IMR-90 (cell line): ENCODE measurements at regions not wholly inside any gene's neighbourhood (a gene's known extent, or its start where the extent isn't known, plus 50 kb on each side); places are given as distances from the start of the nearest gene placed in this dataset.

Source experiments
- ATAC-seq: fragments of 200-7000 bp; cut with Tn5 transposase; 2 replicates; pipeline ENCODE4 v1.9.1; 2020; ENCODE audit warnings: low read depth, mild to moderate bottlenecking, moderate library complexity
- BruUV-seq: library from RNA; stranded (reverse); fragments of 400-500 nt; replicated peaks from 2 replicates; lab custom pipeline; 2021; lab: Mats Ljungman, UMichigan
- CTCF ChIA-PET: fragments of 300-600 bp; formaldehyde crosslinking; extraction: SDS; loops from one replicate; lab custom pipeline; 2021; ENCODE audit warnings: antibody characterized with exemption; lab: Yijun Ruan, JAX
- POLR2A ChIA-PET: fragments of 300-600 bp; sonication (Branson Sonifier 250); formaldehyde crosslinking; loops from one replicate; lab custom pipeline; 2022; ENCODE audit warnings: antibody characterized with exemption; ENCODE audit not compliant: unreplicated experiment; lab: Charles Lee
- DNase-seq: peaks from one replicate; pipeline ENCODE4 v3.0.0; 2013
- H2AFZ ChIP-seq: replicated peaks from 2 replicates; pipeline ENCODE3; 2013; ENCODE audit warnings: low read length, mild to moderate bottlenecking; ENCODE audit not compliant: poor library complexity
- H2AK5ac ChIP-seq: 2 replicates; pipeline ENCODE4 v1.6.1; 2013; ENCODE audit warnings: low read depth, low read length, inconsistent platforms
- H2AK9ac ChIP-seq: replicated peaks from 2 replicates; pipeline ENCODE3; 2013; ENCODE audit warnings: mild to moderate bottlenecking, low read depth, low read length, moderate library complexity; ENCODE audit not compliant: poor library complexity
- H2BK120ac ChIP-seq: 2 replicates; pipeline ENCODE4 v1.6.1; 2013; ENCODE audit warnings: low read depth, low read length, inconsistent platforms
- H2BK15ac ChIP-seq: 3 replicates; pipeline ENCODE4 v1.6.1; 2013; ENCODE audit warnings: low read depth, low read length, inconsistent platforms
- H2BK20ac ChIP-seq: 2 replicates; pipeline ENCODE4 v1.6.1; 2013; ENCODE audit warnings: low read depth, mild to moderate bottlenecking, inconsistent platforms, low read length, moderate library complexity
- H2BK5ac ChIP-seq: 2 replicates; pipeline ENCODE4 v1.6.1; 2013; ENCODE audit warnings: mild to moderate bottlenecking, low read depth, low read length, inconsistent platforms; ENCODE audit not compliant: poor library complexity, severe bottlenecking
- H3K14ac ChIP-seq: replicated peaks from 2 replicates; pipeline ENCODE4 v1.6.1; 2013; ENCODE audit warnings: low read depth, low read length, inconsistent platforms
- H3K18ac ChIP-seq: 2 replicates; pipeline ENCODE4 v1.6.1; 2013; ENCODE audit warnings: low read depth, low read length, control low read depth
- H3K23ac ChIP-seq: 2 replicates; pipeline ENCODE4 v1.6.1; 2013; ENCODE audit warnings: low read depth, low read length, inconsistent platforms
- H3K27ac ChIP-seq: 2 replicates; pipeline ENCODE4 v1.5.1; 2013; ENCODE audit warnings: mild to moderate bottlenecking, control low read depth, low read length; ENCODE audit not compliant: insufficient read depth
- H3K27me3 ChIP-seq: 2 replicates; pipeline ENCODE4 v1.6.1; 2013; ENCODE audit warnings: low read length; ENCODE audit not compliant: control insufficient read depth, insufficient read depth
- H3K36me3 ChIP-seq: 2 replicates; pipeline ENCODE4 v1.6.1; 2013; ENCODE audit warnings: low read length, mixed read lengths; ENCODE audit not compliant: control insufficient read depth, insufficient read depth
- H3K4ac ChIP-seq: 2 replicates; pipeline ENCODE4 v1.6.1; 2013; ENCODE audit warnings: low read depth, low read length, inconsistent platforms
- H3K4me1 ChIP-seq: 2 replicates; pipeline ENCODE4 v1.6.1; 2013; ENCODE audit warnings: low read length, mixed read lengths; ENCODE audit not compliant: control insufficient read depth, insufficient read depth
- H3K4me2 ChIP-seq: 2 replicates; pipeline ENCODE4 v1.6.1; 2013; ENCODE audit warnings: low read depth, mild to moderate bottlenecking, control low read depth, low read length, moderate library complexity
- H3K4me3 ChIP-seq: 2 replicates; pipeline ENCODE4 v1.5.1; 2013; ENCODE audit warnings: low read depth, mild to moderate bottlenecking, control low read depth, low read length, moderate library complexity; ENCODE audit not compliant: insufficient read depth
- H3K56ac ChIP-seq: 2 replicates; pipeline ENCODE4 v1.6.1; 2013; ENCODE audit warnings: low read length, inconsistent platforms; ENCODE audit not compliant: insufficient read depth; ENCODE audit errors: extremely low read depth
- H3K79me1 ChIP-seq, 2 experiments: 2 replicates each; pipeline ENCODE4 v1.6.1; 2013; ENCODE audit warnings: low read length in 2 of 2, inconsistent platforms in 1 of 2, low read depth in 1 of 2
- H3K9ac ChIP-seq: 2 replicates; pipeline ENCODE4 v1.6.1; 2013; ENCODE audit warnings: low read depth, low read length, control low read depth
- H3K9me1 ChIP-seq: 2 replicates; pipeline ENCODE4 v1.6.1; 2013; ENCODE audit warnings: low read length, inconsistent platforms; ENCODE audit not compliant: insufficient read depth
- H3K9me3 ChIP-seq: 2 replicates; pipeline ENCODE4 v1.6.1; 2013; ENCODE audit warnings: low read length; ENCODE audit not compliant: control insufficient read depth, insufficient read depth
- H4K20me1 ChIP-seq: 2 replicates; pipeline ENCODE4 v1.6.1; 2013; ENCODE audit warnings: low read length, inconsistent platforms; ENCODE audit not compliant: insufficient read depth
- H4K5ac ChIP-seq: 2 replicates; pipeline ENCODE4 v1.6.1; 2013; ENCODE audit warnings: mild to moderate bottlenecking, low read depth, low read length, control low read depth
- H4K8ac ChIP-seq, 2 experiments: 2 replicates each; pipeline ENCODE4 v1.6.1; 2013; ENCODE audit warnings: low read depth in 2 of 2, low read length in 2 of 2, control low read depth in 1 of 2, inconsistent platforms in 1 of 2
- H4K91ac ChIP-seq: 2 replicates; pipeline ENCODE4 v1.6.1; 2013; ENCODE audit warnings: low read depth, low read length, inconsistent platforms; ENCODE audit not compliant: insufficient read depth
- BHLHE40 ChIP-seq: fragments of 150-350 bp; IDR thresholded peaks from 2 replicates; pipeline ENCODE4 v1.6.1; 2016; ENCODE audit warnings: mild to moderate bottlenecking, low read depth, low read length
- CEBPB ChIP-seq: IDR thresholded peaks from 2 replicates; pipeline ENCODE4 v1.6.1; 2012; ENCODE audit warnings: low read depth, low read length, improper control_type of control experiment
- CHD1 ChIP-seq: IDR thresholded peaks from 2 replicates; pipeline ENCODE4 v1.6.1; 2012; ENCODE audit warnings: low read depth, low read length, improper control_type of control experiment
- ELK1 ChIP-seq: fragments of 150-350 bp; IDR thresholded peaks from 2 replicates; pipeline ENCODE4 v1.6.1; 2016; ENCODE audit warnings: low read depth, mild to moderate bottlenecking, low read length, moderate library complexity, borderline replicate concordance
- FOS ChIP-seq: fragments of 150-350 bp; IDR thresholded peaks from 2 replicates; pipeline ENCODE4 v1.6.1; 2016; ENCODE audit warnings: low read depth, low read length
- MAFK ChIP-seq: IDR thresholded peaks from 2 replicates; pipeline ENCODE4 v1.6.1; 2012; ENCODE audit warnings: low read depth, low read length, improper control_type of control experiment
- MAZ ChIP-seq: IDR thresholded peaks from 2 replicates; pipeline ENCODE4 v1.6.1; 2012; ENCODE audit warnings: low read depth, mild to moderate bottlenecking, low read length, improper control_type of control experiment, moderate library complexity, borderline replicate concordance
- MXI1 ChIP-seq: IDR thresholded peaks from 2 replicates; pipeline ENCODE4 v1.6.1; 2012; ENCODE audit warnings: low read depth, mild to moderate bottlenecking, low read length, moderate library complexity, borderline replicate concordance
- NFE2L2 ChIP-seq: fragments of 150-350 bp; IDR thresholded peaks from 2 replicates; pipeline ENCODE4 v1.6.1; 2016; ENCODE audit warnings: low read depth, mild to moderate bottlenecking, low read length
- POLR2A ChIP-seq: IDR thresholded peaks from 2 replicates; pipeline ENCODE4 v1.6.1; 2012; ENCODE audit warnings: mild to moderate bottlenecking, low read depth, low read length
- RAD21 ChIP-seq: IDR thresholded peaks from 2 replicates; pipeline ENCODE4 v1.6.1; 2012; ENCODE audit warnings: low read length, improper control_type of control experiment
- RCOR1 ChIP-seq: IDR thresholded peaks from 2 replicates; pipeline ENCODE4 v1.6.1; 2012; ENCODE audit warnings: mild to moderate bottlenecking, low read length, improper control_type of control experiment; ENCODE audit not compliant: insufficient replicate concordance
- RFX5 ChIP-seq: IDR thresholded peaks from 2 replicates; pipeline ENCODE4 v1.8.0; 2012; ENCODE audit warnings: low read depth, mild to moderate bottlenecking, low read length, moderate library complexity
- SMC3 ChIP-seq: fragments of 150-350 bp; IDR thresholded peaks from 2 replicates; pipeline ENCODE4 v1.6.1; 2016; ENCODE audit warnings: low read depth, mild to moderate bottlenecking, antibody characterized with exemption, low read length, moderate library complexity
- WGBS, 2 experiments: methylation state at CpG; one replicate each; pipeline versions ENCODE4 v1.1.5 to v1.1.7; 2013; ENCODE audit warnings: missing lambda C conversion rate in 2 of 2; ENCODE audit not compliant: insufficient read length in 1 of 2; ENCODE audit errors: extremely low coverage in 2 of 2; 5-methylcytosine and 5-hydroxymethylcytosine counted together
- dilution Hi-C: fragments of 300-500 bp; cut with HindIII; formaldehyde crosslinking; loops from one replicate; pipeline ENCODE4 v1.14.3; 2018; ENCODE audit warnings: low sequenced_read_pairs; ENCODE audit not compliant: unreplicated experiment
- in situ Hi-C: fragments of 300-500 bp; cut with MboI; formaldehyde crosslinking; loops from 3 replicates; pipeline ENCODE4 v1.14.3; 2019; ENCODE audit warnings: low sequenced_read_pairs, inconsistent platforms, mixed read lengths
- intact Hi-C: fragments of 100-400 bp; cut with micrococcal nuclease; formaldehyde crosslinking; loops from 2 replicates; pipeline ENCODE4 v1.10.0; 2022
- TF ChIP-seq, protein P1 (sequence below): conservative IDR thresholded peaks from 2 replicates; pipeline ENCODE4 v1.5.1; 2012; ENCODE audit warnings: mild to moderate bottlenecking, low read depth, low read length, improper control_type of control experiment
- TF ChIP-seq, protein P2 (sequence below): fragments of 150-350 bp; IDR thresholded peaks from 2 replicates; pipeline ENCODE4 v1.6.1; 2017; ENCODE audit warnings: mild to moderate bottlenecking, antibody characterized with exemption, low read length, low read depth

GRCh38 chr13:58619396-58620113, 988.0 kb downstream of the PCDH17 start:
- no peak overlapping the region for H3K27ac ChIP-seq
- in situ Hi-C loops: no loop called here
- no peak overlapping the region for H3K4me3 ChIP-seq
- H2AK9ac ChIP-seq: no peak overlapping the region
- no peak overlapping the region for H2BK15ac ChIP-seq
- H4K5ac ChIP-seq: no peak overlapping the region
- no peak overlapping the region for H3K4me2 ChIP-seq
- no peak overlapping the region for H4K91ac ChIP-seq
- H4K20me1 ChIP-seq: no peaks in the 10 kb centered on the region
- H4K8ac ChIP-seq: no peak overlapping the region
- no peak for ATAC-seq
- H3K18ac ChIP-seq: no peak overlapping the region
- ChIA-PET CTCF (no interaction called here), POLR2A (no interaction called here)
- H2BK5ac ChIP-seq: no peak overlapping the region
- H3K79me1 ChIP-seq: no peaks in the 10 kb centered on the region
- no peak overlapping the region for H3K4ac ChIP-seq
- no peak overlapping the region for H2BK20ac ChIP-seq
- no peak overlapping the region for H2BK120ac ChIP-seq
- no peak for DNase-seq
- H3K4me1 ChIP-seq: no peaks in the 10 kb centered on the region
- H2AK5ac ChIP-seq: no peak overlapping the region
- dilution Hi-C loops: no loop called here
- no peak overlapping the region for H3K23ac ChIP-seq
- WGBS, 2 experiments: no CpG with 5 or more reads among the region's 5 CpGs
- H3K27me3 ChIP-seq: no peaks in the 10 kb centered on the region
- H3K9me3 ChIP-seq: no peaks in the 10 kb centered on the region
- TF ChIP-seq, protein P1, sequence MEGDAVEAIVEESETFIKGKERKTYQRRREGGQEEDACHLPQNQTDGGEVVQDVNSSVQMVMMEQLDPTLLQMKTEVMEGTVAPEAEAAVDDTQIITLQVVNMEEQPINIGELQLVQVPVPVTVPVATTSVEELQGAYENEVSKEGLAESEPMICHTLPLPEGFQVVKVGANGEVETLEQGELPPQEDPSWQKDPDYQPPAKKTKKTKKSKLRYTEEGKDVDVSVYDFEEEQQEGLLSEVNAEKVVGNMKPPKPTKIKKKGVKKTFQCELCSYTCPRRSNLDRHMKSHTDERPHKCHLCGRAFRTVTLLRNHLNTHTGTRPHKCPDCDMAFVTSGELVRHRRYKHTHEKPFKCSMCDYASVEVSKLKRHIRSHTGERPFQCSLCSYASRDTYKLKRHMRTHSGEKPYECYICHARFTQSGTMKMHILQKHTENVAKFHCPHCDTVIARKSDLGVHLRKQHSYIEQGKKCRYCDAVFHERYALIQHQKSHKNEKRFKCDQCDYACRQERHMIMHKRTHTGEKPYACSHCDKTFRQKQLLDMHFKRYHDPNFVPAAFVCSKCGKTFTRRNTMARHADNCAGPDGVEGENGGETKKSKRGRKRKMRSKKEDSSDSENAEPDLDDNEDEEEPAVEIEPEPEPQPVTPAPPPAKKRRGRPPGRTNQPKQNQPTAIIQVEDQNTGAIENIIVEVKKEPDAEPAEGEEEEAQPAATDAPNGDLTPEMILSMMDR: no peak
- TF ChIP-seq CEBPB: no peak
- no peak for TF ChIP-seq MAZ
- no peak for TF ChIP-seq NFE2L2
- no peak for TF ChIP-seq POLR2A
- TF ChIP-seq ELK1: no peak
- no peak for TF ChIP-seq MAFK
- TF ChIP-seq, protein P2, sequence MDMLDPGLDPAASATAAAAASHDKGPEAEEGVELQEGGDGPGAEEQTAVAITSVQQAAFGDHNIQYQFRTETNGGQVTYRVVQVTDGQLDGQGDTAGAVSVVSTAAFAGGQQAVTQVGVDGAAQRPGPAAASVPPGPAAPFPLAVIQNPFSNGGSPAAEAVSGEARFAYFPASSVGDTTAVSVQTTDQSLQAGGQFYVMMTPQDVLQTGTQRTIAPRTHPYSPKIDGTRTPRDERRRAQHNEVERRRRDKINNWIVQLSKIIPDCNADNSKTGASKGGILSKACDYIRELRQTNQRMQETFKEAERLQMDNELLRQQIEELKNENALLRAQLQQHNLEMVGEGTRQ: no peak
- no peak for TF ChIP-seq RAD21
- TF ChIP-seq RFX5: no peak
- no peak for TF ChIP-seq SMC3
- no peak for TF ChIP-seq FOS
- no peak for TF ChIP-seq MXI1
- no peak for TF ChIP-seq BHLHE40
- no peak for TF ChIP-seq RCOR1
- TF ChIP-seq CHD1: no peak
- no peak overlapping the region for H3K56ac ChIP-seq
- H3K36me3 ChIP-seq: no peaks in the 10 kb centered on the region
- no TSS peak for BruUV-seq
- H3K9me1 ChIP-seq: no peaks in the 10 kb centered on the region
- H3K9ac ChIP-seq: no peak overlapping the region
- intact Hi-C loops: no loop called here
- H2AFZ ChIP-seq: no peak overlapping the region
- H3K14ac ChIP-seq: no peak overlapping the region
